Right lobe of liver (tissue), 6 donors: ENCODE measurements at regions not wholly inside any gene's neighbourhood (a gene's known extent, or its start where the extent isn't known, plus 50 kb on each side); places are given as distances from the start of the nearest gene placed in this dataset.

ENCODE experiments used
- ATAC-seq, 4 donors: fragments of 200-7000 bp; cut with Tn5 transposase; one replicate each; pipeline ENCODE4 v1.9.1; 2020; ENCODE audit warnings: mild to moderate bottlenecking in 4 of 4, moderate library complexity in 4 of 4
- DNase-seq, 3 donors: peaks; one replicate each; pipeline ENCODE4 v3.0.0-alpha.2; 2020
- H3K27ac ChIP-seq, 3 donors: fragments of 200-600 bp; one replicate each; pipeline ENCODE4 v1.8.0; 2022
- H3K27me3 ChIP-seq, 2 donors: fragments of 200-600 bp; one replicate each; pipeline ENCODE4 v1.8.0; 2022
- H3K36me3 ChIP-seq, 4 donors: fragments of 200-600 bp; sonication (generic) in 1 of 4; one replicate each; pipeline versions ENCODE4 v1.5.1 to v1.8.0; 2017 to 2022; ENCODE audit warnings: control low read depth in 1 of 4
- H3K4me1 ChIP-seq, 4 donors: fragments of 200-600 bp; sonication (generic) in 1 of 4; one replicate each; pipeline versions ENCODE4 v1.5.1 to v1.8.0; 2017 to 2022; ENCODE audit warnings: control low read depth in 1 of 4
- H3K4me3 ChIP-seq, 3 donors: fragments of 200-600 bp; one replicate each; pipeline ENCODE4 v1.8.0; 2022
- H3K9me3 ChIP-seq, 4 donors: fragments of 200-600 bp; sonication (generic) in 1 of 4; one replicate each; pipeline versions ENCODE4 v1.5.1 to v1.8.0; 2017 to 2022; ENCODE audit warnings: control low read depth in 1 of 4
- CTCF ChIP-seq, 4 donors: fragments of 200-600 bp in 3 of 4; fragments of 450-650 bp in 1 of 4; IDR thresholded peaks; one replicate each; pipeline versions ENCODE4 v1.5.1 to v1.8.0; 2016 to 2022; ENCODE audit warnings: antibody characterized with exemption in 4 of 4, mild to moderate bottlenecking in 2 of 4
- POLR2A ChIP-seq: fragments of 450-650 bp; IDR thresholded peaks from one replicate; pipeline ENCODE4 v1.6.1; 2017; ENCODE audit warnings: antibody characterized with exemption, mild to moderate bottlenecking
- WGBS: methylation state at CpG from one replicate; pipeline ENCODE4 v1.1.6; 2018; ENCODE audit warnings: low coverage, low lambda C conversion rate; ENCODE audit not compliant: insufficient coverage; ENCODE audit errors: missing lambda C conversion rate; 5-methylcytosine and 5-hydroxymethylcytosine counted together
- intact Hi-C, 2 donors: fragments of 100-400 bp; cut with DNase I; formaldehyde crosslinking; loops; one replicate each; pipeline versions ENCODE4 v1.11.2 to v1.14.1; 2022
- donor health status: DM: no; HTN: yes; CAD: no.
- donor health status: DM: no; HTN: no; CAD: no.
- donor health status: DM: no; HTN: no; CAD: no.
- donor health status: DM: no; HTN: yes; CAD: no.
- donor health status: DM: no; HTN: yes; CAD: no.

DNA sequence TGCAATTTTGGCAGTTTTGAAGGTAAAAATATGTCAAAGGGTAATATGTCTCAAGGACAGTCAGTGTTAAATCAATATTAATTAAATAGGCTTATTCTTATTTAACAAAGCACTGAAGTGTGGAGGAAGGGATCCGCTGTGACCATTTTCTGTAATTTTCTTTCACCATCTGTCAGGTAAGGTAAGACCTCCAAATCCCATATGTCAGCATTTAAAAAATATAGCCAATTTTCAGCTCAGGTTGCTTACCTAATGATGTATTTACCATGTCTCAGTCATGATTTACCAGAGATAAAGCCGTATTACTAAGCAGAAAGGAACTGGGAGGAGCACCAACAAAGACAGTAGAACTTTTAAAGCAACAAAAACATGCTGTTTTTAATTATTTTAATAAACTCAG lies 683.9 kb downstream of the CCSER2 start:
- Histone ChIP-seq H3K4me3 (no peak overlapping the region), H3K27ac (no peak overlapping the region), H3K27me3 (no peaks in the 10 kb centered on the region), H3K36me3 (no peaks in the 10 kb centered on the region), H3K4me1 (no peaks in the 10 kb centered on the region), H3K9me3 (no peaks in the 10 kb centered on the region)
- DNase-seq = no peak
- TF ChIP-seq POLR2A (no peak), CTCF (IDR thresholded peaks at IDR 0.05) (no peak)
- intact Hi-C loops = no loop called here
- no peak for ATAC-seq
- WGBS = 66% methylated on average over 2 of the region's 2 CpGs

DNA sequence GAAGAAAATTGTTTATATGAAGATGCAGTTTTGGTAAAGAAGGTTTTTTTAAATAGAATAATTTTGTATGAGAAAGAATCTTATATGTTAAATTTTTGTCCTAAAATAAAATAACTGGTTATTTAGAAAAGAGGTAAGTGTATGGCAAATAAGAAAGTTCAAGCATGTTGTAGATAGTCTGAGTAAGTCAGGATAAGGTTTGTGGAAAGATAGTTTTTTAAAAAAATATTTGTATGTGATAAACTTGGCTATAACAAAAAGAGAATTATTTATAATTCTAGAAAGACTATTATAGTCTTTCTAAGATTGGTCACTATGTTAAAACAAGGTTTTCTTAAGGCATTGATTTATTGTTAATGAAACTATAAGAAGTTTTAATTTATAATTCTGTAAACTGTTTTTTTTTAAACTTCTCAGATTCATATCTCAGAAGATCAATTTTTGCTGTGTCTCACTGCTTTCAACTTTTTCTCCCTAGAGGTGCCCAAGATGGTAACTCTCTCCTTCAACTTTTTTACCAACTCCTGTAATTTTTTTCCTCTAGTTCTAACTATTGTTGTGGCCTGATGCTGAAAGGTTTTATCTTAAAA lies 698.6 kb downstream of the CCSER2 start:
- DNase-seq = no peak
- ATAC-seq = no peak
- Histone ChIP-seq H3K9me3 (no peaks in the 10 kb centered on the region), H3K27ac (no peak overlapping the region), H3K27me3 (no peaks in the 10 kb centered on the region), H3K4me3 (no peak overlapping the region), H3K36me3 (no peaks in the 10 kb centered on the region), H3K4me1 (no peaks in the 10 kb centered on the region)
- TF ChIP-seq CTCF (IDR thresholded peaks at IDR 0.05) = no peak
- TF ChIP-seq POLR2A = no peak
- intact Hi-C loops = no loop called here

DNA sequence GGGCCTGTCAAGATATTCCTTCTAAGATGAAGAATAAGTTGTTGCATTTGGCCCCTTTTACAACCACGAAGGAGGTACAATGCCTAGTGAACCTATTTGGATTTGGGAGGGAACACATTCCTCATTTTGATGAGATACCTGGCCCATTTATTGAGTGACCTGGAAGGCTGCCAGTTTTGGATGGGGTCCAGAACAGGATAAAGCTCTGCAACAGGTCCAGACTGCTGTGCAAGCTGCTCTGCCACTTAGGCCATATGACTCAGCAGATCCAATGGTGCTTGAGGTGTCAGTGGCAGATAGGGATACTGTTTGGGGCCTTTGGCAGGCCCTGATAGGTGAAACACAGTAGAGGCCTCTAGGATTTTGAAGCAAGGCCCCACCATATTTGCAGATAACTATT lies 704.6 kb downstream of the CCSER2 start:
- ATAC-seq (no peak), DNase-seq (no peak)
- Histone ChIP-seq H3K27ac (no peak overlapping the region), H3K4me3 (no peak overlapping the region), H3K9me3 (no peaks in the 10 kb centered on the region), H3K36me3 (no peaks in the 10 kb centered on the region), H3K27me3 (no peaks in the 10 kb centered on the region), H3K4me1 (no peaks in the 10 kb centered on the region)
- 60% methylated on average over 1 of the region's 1 CpG for WGBS
- TF ChIP-seq CTCF (IDR thresholded peaks at IDR 0.05) = no peak
- no peak for TF ChIP-seq POLR2A
- intact Hi-C loops = no loop called here

DNA sequence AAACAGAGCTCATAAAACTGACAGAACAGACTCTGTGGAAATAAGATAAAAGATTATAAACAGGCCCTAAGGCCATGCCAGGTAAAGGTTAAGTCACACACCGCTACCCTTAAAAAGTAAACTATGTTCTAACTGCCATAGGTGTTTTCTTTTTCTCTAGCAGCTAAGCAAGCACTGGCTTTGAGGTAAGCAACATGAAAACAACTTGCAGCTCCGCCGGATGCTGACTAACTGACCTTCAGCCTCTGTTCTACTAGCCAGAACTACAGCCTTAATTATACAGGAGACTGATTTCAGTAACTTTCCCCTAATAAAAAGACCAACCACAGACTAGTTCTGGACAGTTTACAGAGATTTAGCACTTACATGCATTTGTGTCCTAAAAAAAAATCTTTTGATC lies 708.3 kb downstream of the CCSER2 start:
- Histone ChIP-seq H3K36me3 (no peaks in the 10 kb centered on the region), H3K27me3 (no peaks in the 10 kb centered on the region), H3K9me3 (no peaks in the 10 kb centered on the region), H3K27ac (no peak overlapping the region), H3K4me1 (no peaks in the 10 kb centered on the region), H3K4me3 (no peak overlapping the region)
- TF ChIP-seq POLR2A = no peak
- no peak for TF ChIP-seq CTCF (IDR thresholded peaks at IDR 0.05)
- intact Hi-C loops = no loop called here
- DNase-seq (no peak), ATAC-seq (peak in 1 of 4 donors; percentile 82)
- 59% methylated on average over 3 of the region's 3 CpGs for WGBS

DNA sequence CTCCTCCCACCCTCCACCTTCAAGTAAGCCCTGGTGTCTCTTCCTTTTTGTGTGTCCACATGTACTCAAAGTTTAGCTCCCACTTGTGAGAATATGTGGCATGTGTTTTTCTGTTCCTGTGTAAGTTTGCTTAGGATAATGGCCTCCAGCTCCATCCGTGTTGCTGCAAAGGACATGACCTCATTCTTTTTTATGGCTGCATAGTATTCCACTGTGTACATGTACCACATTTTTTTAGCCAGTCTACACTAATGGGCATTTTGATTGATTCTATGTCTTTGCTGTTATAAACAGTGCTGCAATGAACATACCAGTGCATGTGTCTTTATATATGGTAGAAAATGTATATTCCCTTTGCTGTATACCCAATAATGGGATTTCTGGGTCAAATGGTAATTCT lies 710.9 kb downstream of the CCSER2 start:
- no peak for ATAC-seq
- WGBS = 40% methylated on average over 1 of the region's 1 CpG
- Histone ChIP-seq H3K36me3 (no peaks in the 10 kb centered on the region), H3K4me3 (no peak overlapping the region), H3K27me3 (no peaks in the 10 kb centered on the region), H3K4me1 (no peaks in the 10 kb centered on the region), H3K27ac (no peak overlapping the region), H3K9me3 (no peaks in the 10 kb centered on the region)
- no peak for DNase-seq
- no peak for TF ChIP-seq CTCF (IDR thresholded peaks at IDR 0.05)
- no peak for TF ChIP-seq POLR2A
- intact Hi-C loops = no loop called here
